Brain microvascular endothelial cell (primary cell): ENCODE measurements at regions not wholly inside any gene's neighbourhood (a gene's known extent, or its start where the extent isn't known, plus 50 kb on each side); places are given as distances from the start of the nearest gene placed in this dataset.

Source experiments
- DNase-seq: peaks from one replicate; pipeline ENCODE4 v3.0.0-alpha.2; 2020
- H3K27ac ChIP-seq: fragments of 250-450 bp; sonication (Bioruptor Pico); 2 replicates; pipeline ENCODE4 v1.5.1; 2020; ENCODE audit warnings: mild to moderate bottlenecking, moderate library complexity
- H3K27me3 ChIP-seq: fragments of 250-450 bp; sonication (Bioruptor Pico); replicated peaks from 2 replicates; pipeline ENCODE4 v1.5.1; 2020; ENCODE audit warnings: mild to moderate bottlenecking
- H3K36me3 ChIP-seq: fragments of 250-450 bp; sonication (Bioruptor Pico); replicated peaks from 2 replicates; pipeline ENCODE4 v1.5.1; 2020; ENCODE audit warnings: mild to moderate bottlenecking
- H3K4me3 ChIP-seq: 2 replicates; pipeline ENCODE4 v1.5.1; 2011; ENCODE audit warnings: low read depth, mild to moderate bottlenecking, control low read depth, low read length, moderate library complexity
- in situ Hi-C: cut with HindIII; loops from 2 replicates; pipeline ENCODE4 v1.10.0; 2017; ENCODE audit warnings: low sequenced_read_pairs, low pct_ligation_motif_present
- TF ChIP-seq, protein P1 (sequence below): IDR thresholded peaks from 2 replicates; pipeline ENCODE4 v1.5.1; 2011; ENCODE audit warnings: low read depth, mild to moderate bottlenecking, moderate library complexity, low read length, control low read depth, inconsistent platforms; ENCODE audit errors: missing control alignments

DNA sequence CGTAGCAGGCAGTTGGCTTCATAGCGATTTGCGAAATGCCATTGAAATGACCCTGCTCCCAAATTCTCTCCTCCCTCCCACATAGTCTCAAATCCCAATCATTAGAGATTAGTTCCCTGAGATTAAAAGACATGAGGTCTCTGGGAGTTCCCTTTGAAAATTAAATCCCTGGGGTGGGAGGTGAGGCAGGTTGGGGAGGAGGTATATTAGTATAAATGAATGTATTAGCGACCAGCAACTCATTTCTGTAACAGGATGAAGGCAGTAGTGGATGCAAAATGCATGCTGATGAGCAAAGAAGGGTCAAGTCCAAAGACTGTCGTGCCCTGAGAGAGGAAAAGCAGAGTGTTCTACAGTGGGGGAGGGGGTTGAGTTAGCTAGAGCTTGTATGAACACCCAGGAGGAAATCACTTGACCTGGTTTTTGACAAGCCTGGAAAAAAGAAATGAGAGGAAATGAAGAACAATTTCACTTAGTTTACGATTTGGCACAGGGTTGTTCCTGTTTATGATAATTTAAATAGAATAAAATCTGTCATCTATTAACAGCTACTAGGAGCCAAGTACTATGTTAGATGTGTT is 79.6 kb upstream of the MTPN start:
- Histone ChIP-seq H3K4me3 (no peak overlapping the region), H3K27me3 (no peaks in the 10 kb centered on the region), H3K27ac (no peak overlapping the region), H3K36me3 (no peaks in the 10 kb centered on the region)
- DNase-seq: no peak
- TF ChIP-seq, protein P1, sequence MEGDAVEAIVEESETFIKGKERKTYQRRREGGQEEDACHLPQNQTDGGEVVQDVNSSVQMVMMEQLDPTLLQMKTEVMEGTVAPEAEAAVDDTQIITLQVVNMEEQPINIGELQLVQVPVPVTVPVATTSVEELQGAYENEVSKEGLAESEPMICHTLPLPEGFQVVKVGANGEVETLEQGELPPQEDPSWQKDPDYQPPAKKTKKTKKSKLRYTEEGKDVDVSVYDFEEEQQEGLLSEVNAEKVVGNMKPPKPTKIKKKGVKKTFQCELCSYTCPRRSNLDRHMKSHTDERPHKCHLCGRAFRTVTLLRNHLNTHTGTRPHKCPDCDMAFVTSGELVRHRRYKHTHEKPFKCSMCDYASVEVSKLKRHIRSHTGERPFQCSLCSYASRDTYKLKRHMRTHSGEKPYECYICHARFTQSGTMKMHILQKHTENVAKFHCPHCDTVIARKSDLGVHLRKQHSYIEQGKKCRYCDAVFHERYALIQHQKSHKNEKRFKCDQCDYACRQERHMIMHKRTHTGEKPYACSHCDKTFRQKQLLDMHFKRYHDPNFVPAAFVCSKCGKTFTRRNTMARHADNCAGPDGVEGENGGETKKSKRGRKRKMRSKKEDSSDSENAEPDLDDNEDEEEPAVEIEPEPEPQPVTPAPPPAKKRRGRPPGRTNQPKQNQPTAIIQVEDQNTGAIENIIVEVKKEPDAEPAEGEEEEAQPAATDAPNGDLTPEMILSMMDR: no peak
- in situ Hi-C loops: no loop called here

DNA sequence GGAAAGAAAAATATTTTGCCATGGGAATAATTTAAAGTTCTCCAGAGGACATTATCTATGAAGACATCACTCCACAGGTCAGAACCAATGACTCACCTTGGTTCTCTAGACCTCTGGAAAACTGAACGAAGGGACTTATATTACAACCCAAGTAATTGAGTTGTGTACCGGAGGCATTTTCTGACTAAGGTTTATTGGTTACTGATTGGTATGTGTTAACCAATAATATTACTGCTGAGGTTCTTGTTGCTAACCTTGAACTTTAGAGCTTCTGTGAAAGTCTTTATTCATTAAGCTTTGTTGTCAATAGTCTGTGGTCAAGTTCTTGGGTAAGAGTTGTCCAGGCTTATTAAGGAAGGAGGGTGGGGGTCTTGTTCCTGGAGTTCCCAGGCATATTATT is 78.1 kb upstream of the MTPN start:
- in situ Hi-C loops: no loop called here
- TF ChIP-seq, protein P1: no peak
- DNase-seq: no peak

DNA sequence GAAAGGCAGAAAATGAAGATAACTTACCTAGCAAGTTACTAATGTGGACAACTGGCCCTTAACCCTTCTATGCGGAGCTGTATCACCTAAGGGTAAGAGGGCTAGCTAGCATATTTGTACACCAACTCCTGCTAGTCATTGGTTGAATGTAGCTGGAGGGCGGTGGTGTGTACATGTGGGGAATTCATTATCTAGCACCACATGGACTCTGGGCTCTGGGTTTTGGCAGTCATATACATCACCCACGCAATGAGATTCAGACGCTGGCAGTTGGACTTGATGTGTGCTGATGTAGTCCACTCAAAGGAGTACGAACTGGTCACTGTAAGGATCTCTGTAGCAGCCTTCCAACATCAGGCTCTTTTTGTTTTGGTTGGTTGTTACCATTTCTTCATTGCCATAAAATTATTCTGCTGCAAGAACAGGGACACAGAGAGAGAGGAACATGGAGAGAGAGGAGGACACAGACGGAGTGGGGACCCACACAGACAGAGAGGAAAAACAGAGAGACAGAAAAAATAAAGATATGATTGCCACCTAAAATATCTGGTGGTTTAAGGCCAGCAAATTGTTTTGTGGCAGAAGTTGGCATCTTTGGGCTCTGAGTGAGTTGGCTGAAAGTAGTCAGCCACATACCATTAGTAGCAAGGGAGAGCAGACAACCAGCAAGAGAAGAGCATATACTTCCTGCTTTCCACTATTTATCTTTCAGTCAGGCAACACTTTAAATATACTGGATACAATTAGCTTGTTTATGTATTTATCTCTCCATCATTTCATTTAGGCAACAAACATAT is 76.7 kb upstream of the MTPN start:
- DNase-seq: no peak
- Histone ChIP-seq H3K27me3 (no peaks in the 10 kb centered on the region), H3K36me3 (no peaks in the 10 kb centered on the region), H3K27ac (no peak overlapping the region), H3K4me3 (no peak overlapping the region)
- TF ChIP-seq, protein P1: no peak
- in situ Hi-C loops: no loop called here

More for the DNA sequence above, 78.1 kb upstream of the MTPN start:
- Histone ChIP-seq H3K4me3 (no peak overlapping the region), H3K27me3 (no peaks in the 10 kb centered on the region), H3K27ac (no peak overlapping the region), H3K36me3 (no peaks in the 10 kb centered on the region)

DNA sequence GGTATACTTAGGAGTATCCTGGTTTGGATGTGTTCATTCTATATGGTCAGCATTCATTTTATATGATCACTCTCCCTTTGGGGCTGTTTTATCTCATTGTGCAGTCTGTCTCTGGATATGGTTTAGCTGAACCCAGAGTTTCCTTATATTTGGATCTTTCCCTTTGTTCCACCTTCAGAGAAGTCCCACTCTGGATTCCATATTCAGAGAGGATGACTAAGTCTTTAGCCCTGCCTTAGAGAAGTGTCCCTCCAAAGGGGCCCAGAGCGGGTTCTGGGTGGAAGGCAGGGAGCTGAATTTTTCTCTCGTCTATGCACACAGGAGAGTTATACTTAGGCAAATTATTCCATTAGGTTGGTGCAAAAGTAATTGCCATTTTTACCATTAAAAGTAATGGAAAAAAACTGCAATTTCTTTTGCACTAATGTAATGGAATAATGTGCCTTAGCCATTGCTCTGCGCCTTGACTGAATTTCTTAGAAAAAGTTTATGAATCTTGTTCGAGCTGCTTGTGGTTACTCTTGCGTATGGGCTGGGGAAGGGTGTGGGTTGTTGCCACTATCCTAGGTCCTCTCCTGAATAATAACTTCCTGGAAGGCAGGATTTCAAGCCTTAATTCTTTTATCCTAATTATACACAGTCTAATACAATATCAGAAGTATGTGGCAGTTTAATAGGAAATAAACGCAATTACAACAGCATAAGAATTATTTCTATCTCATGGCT is 74.2 kb upstream of the MTPN start:
- H3K27ac ChIP-seq: no peak overlapping the region
- in situ Hi-C loops: no loop called here

DNA sequence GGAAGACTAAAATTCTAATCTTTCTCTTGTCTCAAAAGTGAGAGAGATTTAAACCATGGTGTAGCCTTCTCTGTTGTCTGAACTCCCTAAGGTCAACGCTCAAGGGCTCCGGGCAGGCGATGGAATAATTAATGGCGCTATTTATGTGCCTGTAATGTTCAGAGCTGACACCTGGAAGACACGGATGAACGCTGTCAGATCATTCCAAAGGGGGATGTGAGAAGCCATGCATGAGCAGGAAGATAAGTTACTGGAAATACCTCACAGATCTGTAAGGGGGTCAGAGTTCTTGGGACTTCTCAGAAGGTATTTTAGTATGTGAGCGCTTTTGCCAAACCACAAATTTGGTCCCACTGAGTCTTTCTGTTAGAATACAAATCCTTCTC is 73.3 kb upstream of the MTPN start:
- Histone ChIP-seq H3K27ac (no peak overlapping the region), H3K27me3 (no peaks in the 10 kb centered on the region), H3K4me3 (no peak overlapping the region), H3K36me3 (no peaks in the 10 kb centered on the region)
- TF ChIP-seq, protein P1: no peak
- DNase-seq: no peak
- in situ Hi-C loops: no loop called here

More for the DNA sequence above, 74.2 kb upstream of the MTPN start:
- TF ChIP-seq, protein P1: no peak
- DNase-seq: no peak
- no peak overlapping the region for H3K4me3 ChIP-seq
- H3K27me3 ChIP-seq: no peaks in the 10 kb centered on the region
- no peaks in the 10 kb centered on the region for H3K36me3 ChIP-seq
